ENCODE measurements at regions not wholly inside any gene's neighbourhood (a gene's known extent, or its start where the extent isn't known, plus 50 kb on each side); places are given as distances from the start of the nearest gene placed in this dataset.

DNA sequence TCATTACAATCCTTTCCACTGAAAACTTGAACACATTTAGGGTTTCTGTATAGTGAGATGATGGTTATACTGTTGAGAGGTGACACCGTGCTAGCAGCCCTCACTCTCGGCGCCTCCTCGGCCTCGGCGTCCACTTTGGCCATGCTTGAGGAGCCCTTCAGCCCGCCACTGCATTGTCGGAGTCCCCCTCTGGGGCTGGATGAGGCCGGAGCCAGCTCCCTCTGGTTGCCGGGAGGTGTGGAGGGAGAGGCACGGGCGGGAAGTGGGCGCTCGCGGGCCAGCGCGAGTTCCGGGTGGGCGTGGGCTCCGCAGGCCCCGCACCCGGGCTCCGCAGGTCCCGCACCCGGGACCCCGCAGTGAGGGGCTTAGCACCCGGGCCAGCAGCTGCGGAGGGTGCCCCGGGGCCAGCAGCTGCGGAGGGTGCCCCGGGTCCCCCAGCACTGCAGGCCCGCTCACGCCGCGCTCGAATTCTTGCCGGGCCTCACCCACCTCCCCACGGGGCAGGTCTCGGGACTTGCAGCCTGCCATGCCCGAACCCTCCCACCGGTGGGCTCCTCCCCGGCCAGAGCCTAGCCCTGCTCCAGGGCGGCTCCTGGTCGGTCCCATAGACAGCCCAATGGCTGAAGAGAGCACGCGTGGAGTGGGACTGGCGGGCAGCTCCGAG is 145.9 kb upstream of the ZNF608 start:
- TF ChIP-seq POLR2A (IDR thresholded peaks at IDR 0.05) = no peak
- TF ChIP-seq, protein P1, sequence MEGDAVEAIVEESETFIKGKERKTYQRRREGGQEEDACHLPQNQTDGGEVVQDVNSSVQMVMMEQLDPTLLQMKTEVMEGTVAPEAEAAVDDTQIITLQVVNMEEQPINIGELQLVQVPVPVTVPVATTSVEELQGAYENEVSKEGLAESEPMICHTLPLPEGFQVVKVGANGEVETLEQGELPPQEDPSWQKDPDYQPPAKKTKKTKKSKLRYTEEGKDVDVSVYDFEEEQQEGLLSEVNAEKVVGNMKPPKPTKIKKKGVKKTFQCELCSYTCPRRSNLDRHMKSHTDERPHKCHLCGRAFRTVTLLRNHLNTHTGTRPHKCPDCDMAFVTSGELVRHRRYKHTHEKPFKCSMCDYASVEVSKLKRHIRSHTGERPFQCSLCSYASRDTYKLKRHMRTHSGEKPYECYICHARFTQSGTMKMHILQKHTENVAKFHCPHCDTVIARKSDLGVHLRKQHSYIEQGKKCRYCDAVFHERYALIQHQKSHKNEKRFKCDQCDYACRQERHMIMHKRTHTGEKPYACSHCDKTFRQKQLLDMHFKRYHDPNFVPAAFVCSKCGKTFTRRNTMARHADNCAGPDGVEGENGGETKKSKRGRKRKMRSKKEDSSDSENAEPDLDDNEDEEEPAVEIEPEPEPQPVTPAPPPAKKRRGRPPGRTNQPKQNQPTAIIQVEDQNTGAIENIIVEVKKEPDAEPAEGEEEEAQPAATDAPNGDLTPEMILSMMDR (IDR thresholded peaks at IDR 0.05) = no peak
